HG03432 (cell line): ENCODE measurements at regions not wholly inside any gene's neighbourhood (a gene's known extent, or its start where the extent isn't known, plus 50 kb on each side); places are given as distances from the start of the nearest gene placed in this dataset.
A peak's percentile ranks its signal among the peaks of the same experiment; 100 is the strongest.

Experiments
- ATAC-seq: cut with Tn5 transposase; IDR thresholded peaks from one replicate; pipeline ENCODE4 v1.9.1; 2021; ENCODE audit warnings: mild to moderate bottlenecking, moderate library complexity; ENCODE audit not compliant: unreplicated experiment

DNA sequence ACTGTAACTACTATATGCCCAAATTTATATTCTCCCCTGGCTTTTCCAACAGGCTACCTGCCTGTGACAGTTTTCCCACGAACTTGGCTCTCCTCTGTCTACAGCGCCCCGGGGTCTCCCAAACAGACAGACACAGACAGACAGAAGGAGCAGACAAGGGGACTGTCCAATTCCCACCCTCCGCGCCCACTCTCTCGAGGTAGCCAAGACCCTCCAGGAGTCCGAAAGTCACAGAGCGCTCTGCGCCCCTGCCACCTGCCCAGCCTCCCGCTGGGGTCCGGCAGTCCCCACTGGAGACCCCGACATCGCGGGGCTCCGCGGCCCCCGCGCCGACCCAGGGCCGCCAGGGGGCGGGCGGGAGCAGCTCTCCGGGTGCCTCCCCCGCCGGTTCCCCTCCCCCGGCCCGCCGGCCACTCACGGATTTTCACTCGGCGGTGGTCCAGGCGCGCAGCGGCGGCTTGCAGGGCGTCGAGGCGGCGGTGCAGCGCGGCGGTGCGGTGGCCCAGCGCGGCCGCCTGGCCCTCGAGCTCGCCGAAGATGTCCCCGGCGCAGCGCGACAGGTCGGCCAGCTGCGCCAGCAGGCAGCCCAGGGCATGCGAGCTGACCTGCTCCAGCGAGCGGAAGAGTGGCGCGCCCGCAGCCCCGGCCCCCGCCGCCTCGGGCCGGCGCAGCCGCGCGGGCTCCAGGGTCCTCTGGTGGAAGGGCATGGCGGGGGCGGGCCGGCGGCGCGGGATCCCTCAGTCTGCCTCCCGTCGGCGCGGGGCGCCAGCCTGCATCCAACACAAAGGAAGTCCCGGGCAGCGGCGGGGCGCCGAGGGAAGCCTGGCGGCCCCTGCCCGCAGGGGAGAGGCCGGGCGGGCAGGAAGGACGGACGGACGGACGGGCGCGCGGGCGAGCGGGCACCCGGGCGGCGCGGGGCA, 81.3 kb upstream of the CCDC28A start:
- ATAC-seq: peak; percentile 75

DNA sequence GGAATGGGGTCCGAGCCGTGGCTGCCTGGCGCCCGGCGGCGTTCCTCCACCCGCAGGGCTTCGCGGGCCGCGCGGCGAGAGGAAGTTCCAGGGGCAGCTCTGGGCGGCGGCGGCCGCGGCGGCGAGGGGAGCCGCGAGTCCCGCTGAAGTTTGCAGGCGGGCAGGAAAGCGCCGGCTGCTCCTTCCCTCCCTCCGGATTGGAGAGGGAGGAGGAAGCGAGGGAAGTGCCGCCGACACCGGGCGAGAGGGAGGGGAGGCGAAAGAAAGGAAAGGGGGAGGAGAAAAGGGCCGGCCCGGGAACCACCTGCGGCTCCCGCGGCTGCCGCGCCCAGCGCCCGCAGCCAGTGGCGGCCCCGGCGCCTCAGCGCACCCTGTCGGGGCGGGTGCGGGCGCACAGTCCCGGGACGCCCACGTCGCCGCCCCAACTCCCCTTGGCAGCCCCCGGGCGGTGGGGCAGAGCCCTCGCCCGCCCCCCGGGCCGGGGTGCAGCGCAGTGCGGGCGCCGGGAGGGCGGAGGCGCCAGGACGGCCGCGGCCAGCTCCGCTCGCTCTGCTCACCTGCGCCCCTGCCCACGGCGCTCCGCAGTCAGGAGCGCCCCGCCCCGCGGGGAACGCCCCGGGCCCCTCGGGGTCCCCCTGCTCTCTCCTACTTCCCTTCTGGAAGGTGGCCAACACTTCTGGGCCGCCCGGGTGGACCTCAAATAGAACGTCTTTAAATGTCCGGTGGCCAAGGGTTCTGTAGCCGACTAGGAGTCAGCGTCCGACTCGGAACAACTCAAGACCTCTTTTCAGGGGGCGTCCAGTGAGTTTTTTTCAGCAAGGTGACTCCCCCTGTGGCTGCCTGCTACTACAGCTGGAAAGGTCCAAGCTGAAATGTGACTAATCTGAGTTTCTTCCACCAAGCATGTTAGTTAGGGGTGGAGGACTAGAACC, 80.3 kb upstream of the CCDC28A start:
- peak; percentile 60 for ATAC-seq

DNA sequence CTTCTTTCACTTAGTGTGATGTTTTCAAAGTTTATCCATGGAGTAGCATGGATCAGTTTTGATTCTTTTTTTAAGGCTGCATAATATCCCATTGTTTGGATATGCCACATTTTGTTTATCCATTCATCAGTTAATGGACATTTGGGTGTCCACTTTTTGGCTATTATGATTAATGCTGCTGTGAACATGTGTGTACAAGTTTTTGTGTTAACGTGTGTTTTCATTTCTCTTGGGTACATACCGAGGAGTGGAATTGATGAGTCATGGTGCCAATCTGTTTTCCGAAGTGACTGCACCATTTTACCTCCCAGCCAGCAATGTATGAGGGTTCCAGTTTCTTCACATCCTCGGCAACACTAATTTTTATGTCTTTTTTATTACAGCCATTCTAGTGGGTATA, 78.4 kb upstream of the CCDC28A start:
- no peak for ATAC-seq

DNA sequence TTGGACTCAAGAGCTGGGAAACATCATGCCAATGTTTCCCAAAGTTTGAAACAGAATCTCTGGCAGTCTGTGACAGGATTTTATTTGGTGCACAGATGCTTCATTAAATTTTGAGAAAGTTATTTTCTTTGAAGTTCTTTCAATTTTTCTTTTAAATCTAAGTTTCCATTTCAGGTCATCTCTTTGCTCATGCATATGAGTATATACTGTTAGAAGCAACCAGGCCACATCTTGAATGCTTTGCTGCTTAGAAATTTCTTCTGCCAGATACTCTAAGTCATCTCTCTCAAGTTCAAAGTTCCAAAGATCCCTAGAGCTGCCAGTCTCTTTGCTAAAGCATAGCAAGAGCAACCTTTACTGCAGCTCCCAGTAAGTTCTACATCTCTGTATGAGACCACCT, 59.1 kb upstream of the CCDC28A start:
- ATAC-seq: no peak

DNA sequence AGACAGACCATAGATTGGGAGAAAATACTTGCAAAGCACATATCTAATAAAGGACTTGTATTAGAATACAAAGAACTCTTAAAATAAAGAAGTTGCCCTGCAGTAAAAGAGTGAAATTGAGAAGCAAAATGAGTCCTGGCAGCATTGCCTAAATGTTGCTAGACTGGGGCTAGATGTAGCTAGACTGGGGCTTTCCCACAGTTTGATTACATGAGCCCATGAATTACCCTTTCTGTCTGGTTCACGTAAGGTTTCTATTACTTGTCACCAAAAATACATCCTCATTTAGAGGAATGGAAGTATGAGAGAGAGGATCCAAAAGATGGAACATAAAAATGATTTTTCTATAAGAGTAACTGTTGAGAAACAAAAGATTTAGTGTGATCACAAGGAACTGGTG, 57.6 kb upstream of the CCDC28A start:
- ATAC-seq: no peak

DNA sequence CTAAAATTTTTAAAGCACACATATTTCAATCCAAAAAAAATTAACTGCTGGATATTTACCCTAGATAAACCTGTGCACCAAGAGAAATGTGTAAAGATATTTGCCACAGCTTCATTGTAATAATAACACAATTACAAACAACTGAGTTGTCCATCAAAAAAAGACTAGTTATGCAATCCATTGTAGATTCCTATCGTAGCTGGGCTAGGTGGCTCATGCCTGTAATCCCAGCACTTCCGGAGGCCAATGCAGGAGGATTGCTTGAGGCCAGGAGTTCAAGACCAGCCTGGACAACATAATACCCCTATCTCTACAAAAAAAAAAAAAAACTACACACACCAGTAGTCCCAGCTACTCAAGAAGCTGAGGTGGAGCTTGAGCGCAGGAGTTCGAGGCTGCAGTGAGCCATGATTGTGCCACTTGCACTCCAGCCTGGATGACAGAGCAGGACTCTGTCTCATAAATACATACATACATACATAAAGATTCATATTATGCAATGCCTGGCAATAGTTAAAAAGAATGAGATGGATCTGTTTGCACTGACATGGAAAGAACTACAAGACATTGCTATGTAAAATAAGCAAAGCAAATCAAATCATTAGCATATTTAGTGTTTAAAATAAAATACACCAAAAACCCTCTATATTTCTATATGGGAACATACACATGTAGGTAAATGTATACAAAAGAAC, 56.5 kb upstream of the CCDC28A start:
- ATAC-seq: no peak

DNA sequence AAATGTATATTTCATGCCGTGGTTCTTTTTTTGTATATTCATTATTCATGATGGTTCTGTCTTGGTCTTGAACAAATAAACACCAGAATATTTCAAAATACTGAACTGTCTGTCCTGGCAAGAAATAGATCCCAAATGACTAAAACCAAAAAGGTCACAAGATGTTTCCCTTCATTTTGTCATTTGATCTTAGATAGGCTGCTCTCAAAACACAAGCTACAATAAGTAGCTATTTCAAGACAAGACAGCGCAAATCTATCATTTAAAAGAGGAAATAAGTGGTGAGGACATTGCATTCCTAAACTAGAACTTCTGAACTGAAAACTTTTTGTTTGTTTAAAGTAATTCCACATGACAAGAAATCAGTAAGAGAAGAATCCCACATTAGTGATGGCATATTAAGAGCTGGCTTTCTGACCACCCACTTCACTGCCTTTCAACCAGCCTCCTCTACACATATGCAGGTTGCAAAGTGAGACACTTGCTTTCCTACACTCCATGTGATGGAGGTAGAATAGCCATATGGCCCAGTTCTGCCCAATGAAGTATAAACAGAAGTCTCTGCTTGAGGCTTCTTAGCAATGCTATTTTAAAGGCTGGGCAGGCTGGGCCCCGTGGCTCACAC, 54.4 kb upstream of the CCDC28A start:
- no peak for ATAC-seq

DNA sequence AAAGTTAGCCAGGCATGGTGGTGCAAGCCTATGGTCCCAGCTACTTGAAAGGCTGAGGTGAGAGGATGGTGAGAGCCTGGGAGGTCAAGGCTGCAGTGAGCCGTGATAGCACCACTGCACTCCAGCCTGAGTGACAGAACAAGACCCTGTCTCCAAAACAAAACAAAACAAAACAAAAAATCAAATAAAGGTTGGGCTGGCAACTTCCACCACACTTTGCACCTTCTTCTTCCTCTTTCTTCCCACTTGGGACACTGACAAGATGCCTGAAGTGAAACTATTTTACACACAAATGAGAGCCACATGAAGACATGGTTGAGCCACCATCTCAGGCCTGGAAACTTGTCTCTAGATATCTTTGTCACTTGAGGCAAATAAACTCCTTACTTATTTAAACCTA, 53.8 kb upstream of the CCDC28A start:
- no peak for ATAC-seq

DNA sequence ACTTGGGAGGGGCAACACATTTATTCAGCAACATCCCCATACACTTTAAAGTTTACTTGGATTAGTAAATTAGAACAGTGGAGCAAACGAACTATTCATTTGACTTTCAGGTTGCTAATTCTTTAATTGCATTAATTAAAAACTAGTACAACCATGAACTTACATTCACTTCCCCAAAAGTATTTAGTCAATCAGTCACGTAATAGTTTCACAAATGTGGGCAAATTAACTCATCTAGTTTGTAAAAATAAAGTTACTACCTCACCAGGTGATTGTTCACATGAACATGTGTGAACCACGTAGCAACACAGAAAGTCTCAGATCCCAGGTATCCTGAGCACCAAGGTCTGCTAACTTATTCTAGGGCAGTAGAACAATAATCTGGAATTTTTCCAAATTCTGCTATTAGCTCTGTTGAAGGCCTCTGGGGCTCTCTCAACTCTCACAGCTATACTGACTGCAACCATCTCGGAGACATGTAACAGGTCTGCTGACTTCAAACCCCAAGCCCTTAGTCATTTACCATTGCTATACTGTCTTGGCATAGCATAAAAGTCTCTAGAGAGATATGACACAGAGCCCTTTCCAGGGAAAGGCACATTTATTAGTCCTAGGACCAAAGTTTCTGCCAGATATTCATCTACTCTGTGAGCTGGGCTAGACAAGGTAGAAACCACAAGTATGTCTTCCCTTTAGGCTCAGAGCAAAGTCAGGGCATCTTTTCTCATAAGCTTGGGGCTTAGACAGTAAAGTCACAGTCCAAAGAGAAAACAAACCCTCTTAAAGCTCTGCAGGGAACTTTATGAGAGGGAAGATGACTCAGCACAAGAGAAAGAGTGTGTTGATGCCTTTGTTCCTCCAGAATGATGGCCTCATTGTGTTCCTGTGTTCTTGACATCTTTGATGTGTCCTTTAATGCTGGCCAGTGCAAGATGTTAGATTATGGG, 50.9 kb upstream of the CCDC28A start:
- ATAC-seq: peak; percentile 41
